Fibroblast of skin of left quadriceps (primary cell): ENCODE measurements at regions not wholly inside any gene's neighbourhood (a gene's known extent, or its start where the extent isn't known, plus 50 kb on each side); places are given as distances from the start of the nearest gene placed in this dataset.
"Not testable (repeated sequence)": the region's sequence is repeated elsewhere in the genome, so short reads cannot be mapped to it uniquely, and the experiment has no call there.

Experiments
- DNase-seq, 2 experiments: peaks; one replicate each; pipeline ENCODE4 v3.0.0-alpha.2; 2013; ENCODE audit warnings: low read depth in 2 of 2

DNA sequence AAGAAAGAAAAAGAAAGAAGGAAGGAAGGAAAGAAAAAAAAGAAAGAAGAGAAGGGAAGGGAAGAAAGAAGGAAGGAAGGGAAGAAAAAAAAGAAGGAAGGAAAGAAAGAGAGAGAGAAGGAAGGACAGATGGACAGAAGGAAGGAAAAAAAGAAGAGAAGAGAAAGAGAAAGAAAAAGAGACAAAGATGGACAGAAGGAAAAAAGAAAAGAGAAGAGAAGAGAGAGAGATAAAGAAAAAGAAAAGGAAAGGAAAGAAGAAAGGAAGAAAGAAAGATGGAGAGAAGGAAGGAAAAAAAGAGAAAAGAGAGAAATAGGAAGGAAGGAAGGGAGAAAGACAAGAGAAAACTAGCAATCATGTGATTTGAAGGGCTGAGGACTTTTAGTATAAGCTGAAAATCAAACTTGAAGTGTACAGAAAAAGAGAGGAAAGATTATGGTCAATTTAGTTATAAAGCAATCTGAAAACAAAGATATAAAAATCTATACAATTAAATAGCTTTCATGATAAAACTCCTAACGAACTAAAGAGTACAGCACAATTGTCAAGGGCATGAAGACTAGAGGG, 115.3 kb downstream of the LTN1 start:
- no peak for DNase-seq

DNA sequence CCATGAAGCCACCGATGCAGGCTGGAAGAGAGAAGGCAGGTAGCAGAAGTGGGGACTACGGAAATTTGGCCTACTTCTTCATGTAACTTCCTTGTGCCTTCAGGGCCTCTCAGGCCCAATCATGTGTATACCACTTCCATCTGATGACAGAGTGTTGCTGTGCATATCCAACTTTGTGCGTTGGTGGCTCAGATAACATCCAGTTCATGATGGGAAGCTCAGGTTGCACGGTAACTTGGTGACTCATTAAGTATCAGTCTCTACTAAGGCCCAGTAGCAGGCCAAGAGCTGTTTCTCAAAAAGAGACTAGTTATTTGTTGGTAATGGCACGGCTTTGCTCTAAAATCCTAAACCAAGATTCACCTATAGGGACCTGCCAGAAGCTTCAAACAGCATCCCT, 117.6 kb downstream of the LTN1 start:
- DNase-seq, result no peak

DNA sequence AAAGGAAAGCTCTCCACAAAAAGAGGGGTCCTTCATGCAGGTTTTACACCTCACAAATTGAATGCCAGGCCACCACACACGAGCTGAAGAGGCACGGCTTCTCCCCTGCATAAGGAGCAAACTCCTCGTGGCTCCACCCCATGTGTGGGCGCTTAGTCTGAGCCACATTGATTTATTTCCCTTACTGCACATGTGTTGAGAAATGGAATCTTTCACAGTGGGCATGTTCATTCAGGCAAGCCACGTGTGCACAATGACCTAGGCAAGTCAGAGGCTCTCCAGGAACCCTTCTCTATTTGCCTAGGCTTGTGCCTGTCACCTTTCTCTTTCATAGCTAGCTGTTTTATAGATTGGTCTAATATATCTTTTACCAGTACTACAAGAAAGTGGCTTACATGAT, 120.5 kb downstream of the LTN1 start:
- no peak for DNase-seq

- DNase-seq, result no peak
Observed at GRCh38 chr21:28871388-28872010, 121.2 kb downstream of the LTN1 start.

GRCh38 chr21:28867401-28867800, 125.3 kb downstream of the LTN1 start:
- DNase-seq, result peak in 1 of 2 experiments; percentile 17

DNA sequence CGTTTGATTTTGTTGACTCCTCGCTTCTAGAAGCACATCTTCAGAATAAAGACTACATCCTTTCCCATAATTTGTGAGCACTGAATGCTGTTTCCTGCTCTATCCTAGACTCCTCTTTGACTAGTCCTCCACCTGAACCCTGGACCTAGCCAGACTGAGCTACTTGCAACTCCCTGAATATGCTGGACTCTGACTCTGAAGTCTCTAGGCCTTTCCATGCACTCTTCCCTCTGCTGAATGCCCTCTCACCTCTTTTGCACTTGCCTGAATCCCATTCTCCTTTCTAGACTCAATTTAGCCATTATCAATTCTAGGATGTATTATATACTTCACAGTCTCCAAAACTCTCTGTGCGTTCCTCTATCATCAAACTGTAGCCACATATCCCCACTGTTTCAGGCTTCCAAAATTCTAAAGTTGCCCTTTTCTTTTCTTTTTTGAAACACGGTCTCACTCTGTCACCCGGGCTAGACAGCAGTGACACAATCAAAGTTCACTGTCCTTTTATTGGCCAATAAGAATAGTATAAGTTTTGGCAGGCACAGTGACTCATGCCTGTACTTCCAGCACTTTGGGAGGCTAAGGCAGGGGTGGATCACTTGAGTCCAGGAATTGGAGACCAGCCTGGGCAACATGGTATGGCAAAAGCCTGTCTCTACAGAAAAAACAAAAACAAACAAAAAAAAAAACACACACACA, 127.0 kb downstream of the LTN1 start:
- DNase-seq, result no peak

- DNase-seq, result no peak
Observed at GRCh38 chr21:28858424-28858823, 134.3 kb downstream of the LTN1 start.

- DNase-seq, result no peak
Observed at GRCh38 chr21:28857752-28858151, 134.9 kb downstream of the LTN1 start.

- DNase-seq, result no peak
Observed at GRCh38 chr21:28856588-28857250, 136.0 kb downstream of the LTN1 start.

- DNase-seq, result no peak
Observed at GRCh38 chr21:28852706-28853105, 140.0 kb downstream of the LTN1 start.

- DNase-seq, result no peak
Observed at GRCh38 chr21:28851645-28852044, 141.0 kb downstream of the LTN1 start.

- not testable (repeated sequence) for DNase-seq
Observed at GRCh38 chr21:28839237-28839636, 153.4 kb downstream of the LTN1 start.

- not testable (repeated sequence) for DNase-seq
Observed at GRCh38 chr21:28837426-28837825, 155.3 kb downstream of the LTN1 start.

- not testable (repeated sequence) for DNase-seq
Observed at GRCh38 chr21:28836588-28836987, 156.1 kb downstream of the LTN1 start.

DNA sequence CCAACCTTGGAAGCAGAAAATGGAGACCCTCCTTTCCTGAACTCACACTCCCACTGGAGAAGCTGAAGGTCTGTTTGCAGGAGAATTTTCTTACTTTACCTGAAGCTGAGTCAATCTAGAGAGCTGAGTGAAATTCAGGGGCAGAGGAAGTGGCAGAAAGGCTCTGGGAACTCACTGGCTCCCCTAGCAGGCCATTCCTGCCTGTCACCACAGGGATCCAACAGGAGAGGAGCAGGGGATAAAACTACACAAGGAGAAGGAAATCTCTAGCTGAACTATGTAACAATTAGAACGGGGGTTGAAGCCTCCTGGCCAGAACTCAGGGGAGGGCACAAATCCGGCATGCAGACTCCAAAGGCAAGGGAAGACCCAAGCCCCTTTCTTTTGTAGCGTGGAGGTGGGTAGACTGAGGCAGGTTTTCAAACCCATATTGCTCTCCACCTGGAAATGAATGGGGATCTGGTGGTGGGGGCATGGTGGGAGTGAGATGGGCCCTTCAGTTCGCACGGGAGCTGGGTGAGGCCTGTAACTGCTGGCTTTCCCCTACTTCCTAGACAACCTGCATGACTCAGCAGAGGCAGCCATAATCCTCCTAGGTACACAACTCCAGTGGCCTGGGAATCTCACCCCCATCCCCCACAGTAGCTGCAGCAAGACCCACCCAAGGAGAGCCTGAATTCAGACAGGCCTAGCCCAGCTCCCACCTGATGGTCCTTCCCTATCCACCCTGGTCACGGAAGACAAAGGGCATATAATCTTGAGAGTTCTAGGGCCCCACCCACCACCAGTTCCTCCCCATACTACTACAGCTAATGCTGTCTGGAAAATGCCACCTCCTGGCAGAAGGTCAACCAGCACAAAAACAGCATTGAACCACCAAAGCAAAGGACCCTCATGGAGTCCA, 158.1 kb downstream of the LTN1 start:
- DNase-seq, result no peak

DNA sequence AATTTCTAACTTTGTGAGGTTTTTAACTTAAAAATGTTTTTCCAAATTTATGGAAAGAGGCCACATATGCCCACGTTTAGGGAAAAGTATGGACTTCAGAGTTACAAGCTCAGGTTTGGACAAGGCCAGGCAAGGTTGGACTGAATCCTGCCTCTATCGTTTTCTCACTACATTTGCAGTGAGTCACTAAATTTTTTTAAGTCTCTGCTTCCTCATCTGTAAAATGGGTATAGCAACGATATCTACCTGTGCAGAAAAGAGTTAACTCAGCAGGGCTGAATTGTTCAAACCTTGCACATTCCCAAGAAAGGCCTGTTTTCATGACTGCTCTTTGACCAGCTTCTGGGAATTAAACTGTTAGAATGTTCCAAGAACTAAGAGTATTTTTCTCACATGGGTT, 159.1 kb downstream of the LTN1 start:
- no peak for DNase-seq

DNA sequence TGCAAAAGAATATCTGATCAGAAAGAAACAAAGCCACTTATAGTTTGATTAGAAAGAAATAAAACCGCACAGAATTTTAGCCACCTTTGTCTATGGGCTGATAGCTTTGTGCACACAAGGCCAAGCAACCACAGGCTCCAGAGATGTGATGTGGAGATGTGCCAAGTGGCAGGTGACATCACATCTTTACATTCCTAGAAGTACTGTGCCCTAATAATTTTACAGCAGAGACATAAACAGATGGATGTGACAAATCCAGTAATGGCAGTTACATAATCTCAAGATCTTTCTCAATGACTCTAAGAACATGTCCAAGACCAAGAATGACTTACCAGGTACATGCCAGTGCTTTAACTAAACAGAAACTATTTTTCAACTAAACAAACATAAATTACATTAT, 159.5 kb downstream of the LTN1 start:
- DNase-seq, result no peak

GRCh38 chr21:28832715-28833061, 160.0 kb downstream of the LTN1 start:
- DNase-seq, result no peak

DNA sequence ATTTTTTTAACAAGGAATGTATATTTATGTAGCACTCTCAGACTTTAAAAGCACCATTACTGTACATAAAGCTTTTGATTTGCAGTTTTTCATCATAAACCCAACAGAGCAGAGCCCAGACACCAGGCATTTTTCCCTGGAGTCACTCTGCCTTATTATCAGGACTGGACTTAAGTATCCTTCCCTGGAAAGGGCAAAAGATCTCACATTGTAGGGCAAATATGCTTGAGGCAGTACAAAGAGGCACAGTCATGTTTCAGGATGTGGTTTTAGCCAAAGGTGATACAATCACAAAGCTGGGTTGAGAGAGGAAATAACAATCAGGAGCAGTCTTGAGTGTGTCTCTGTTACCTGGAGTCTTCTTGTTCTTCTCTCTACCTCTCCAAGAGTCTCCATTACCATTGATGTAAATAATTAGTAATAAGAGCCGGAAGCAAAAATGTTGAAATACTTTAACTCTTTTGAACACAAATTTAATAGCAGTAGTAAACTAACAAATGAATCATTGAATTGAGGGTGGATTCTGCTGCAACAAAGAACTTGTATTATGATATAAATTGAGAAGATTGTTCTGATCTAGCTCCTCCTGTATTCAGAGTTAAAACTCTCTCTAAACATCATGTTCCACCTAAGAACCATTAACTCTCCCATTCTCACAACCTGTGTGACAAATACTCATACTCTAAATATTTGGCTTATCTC, 160.5 kb downstream of the LTN1 start:
- DNase-seq, result no peak

- no peak for DNase-seq
Observed at GRCh38 chr21:28828981-28829380, 163.7 kb downstream of the LTN1 start.

- DNase-seq, result no peak
Observed at GRCh38 chr21:28828021-28828420, 164.7 kb downstream of the LTN1 start.
